Fibroblast of pulmonary artery (primary cell): ENCODE measurements at regions not wholly inside any gene's neighbourhood (a gene's known extent, or its start where the extent isn't known, plus 50 kb on each side); places are given as distances from the start of the nearest gene placed in this dataset.

ENCODE experiments used
- DNase-seq: peaks from one replicate; pipeline ENCODE4 v3.0.0-alpha.2; 2010; ENCODE audit warnings: low read depth
- H3K4me3 ChIP-seq: replicated peaks from 2 replicates; pipeline ENCODE4 v1.5.1; 2011; ENCODE audit warnings: low read depth, mild to moderate bottlenecking, control low read depth, low read length, moderate library complexity
- TF ChIP-seq, protein P1 (sequence below): IDR thresholded peaks from 2 replicates; pipeline ENCODE4 v1.5.1; 2011; ENCODE audit warnings: mild to moderate bottlenecking, control low read depth, low read length, inconsistent platforms; ENCODE audit errors: missing control alignments

DNA sequence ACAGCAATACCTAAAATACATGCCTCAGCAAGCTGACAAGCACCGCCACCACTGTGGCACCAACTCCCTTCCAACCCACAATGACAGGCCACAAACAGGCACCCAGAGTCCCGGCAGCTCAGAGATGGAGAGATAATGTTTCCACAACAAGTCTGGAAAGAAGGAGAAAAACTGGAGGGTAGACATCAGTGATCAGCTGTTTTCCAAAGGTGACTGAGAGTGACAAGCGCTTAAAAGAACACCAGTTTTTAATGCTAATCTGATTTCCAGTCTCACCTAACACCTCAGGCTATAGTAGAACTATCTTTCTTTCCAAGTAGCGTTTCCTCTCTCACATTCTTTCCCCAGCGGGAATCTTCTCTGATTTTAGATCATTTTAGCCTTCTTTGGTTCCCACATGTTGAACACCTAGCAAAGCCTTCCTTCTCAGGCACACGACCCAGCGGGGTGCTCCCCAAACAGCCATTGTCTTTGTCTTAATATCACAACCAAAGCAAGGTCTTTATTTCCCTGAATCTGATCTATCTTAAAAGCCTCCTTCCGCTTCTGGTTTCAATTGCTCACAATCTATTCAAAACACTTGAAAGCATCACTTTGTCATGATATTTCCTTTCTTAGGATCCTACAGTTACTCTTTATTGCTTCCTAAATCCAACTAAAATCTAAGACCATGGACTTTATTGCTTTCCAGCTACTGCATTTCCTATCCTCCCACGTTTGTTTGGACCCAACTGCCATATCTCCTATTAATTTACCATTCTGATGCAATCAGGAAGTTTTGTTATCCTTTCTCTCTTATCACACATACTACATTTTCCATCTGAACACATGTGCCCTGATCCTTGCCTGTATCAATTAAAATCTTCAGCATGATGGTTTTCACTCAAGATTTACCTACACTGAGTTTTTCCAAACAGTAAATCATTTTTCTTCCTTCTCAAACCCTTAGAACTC, 282.7 kb downstream of the ADGB start:
- H3K4me3 ChIP-seq = no peak overlapping the region
- TF ChIP-seq, protein P1, sequence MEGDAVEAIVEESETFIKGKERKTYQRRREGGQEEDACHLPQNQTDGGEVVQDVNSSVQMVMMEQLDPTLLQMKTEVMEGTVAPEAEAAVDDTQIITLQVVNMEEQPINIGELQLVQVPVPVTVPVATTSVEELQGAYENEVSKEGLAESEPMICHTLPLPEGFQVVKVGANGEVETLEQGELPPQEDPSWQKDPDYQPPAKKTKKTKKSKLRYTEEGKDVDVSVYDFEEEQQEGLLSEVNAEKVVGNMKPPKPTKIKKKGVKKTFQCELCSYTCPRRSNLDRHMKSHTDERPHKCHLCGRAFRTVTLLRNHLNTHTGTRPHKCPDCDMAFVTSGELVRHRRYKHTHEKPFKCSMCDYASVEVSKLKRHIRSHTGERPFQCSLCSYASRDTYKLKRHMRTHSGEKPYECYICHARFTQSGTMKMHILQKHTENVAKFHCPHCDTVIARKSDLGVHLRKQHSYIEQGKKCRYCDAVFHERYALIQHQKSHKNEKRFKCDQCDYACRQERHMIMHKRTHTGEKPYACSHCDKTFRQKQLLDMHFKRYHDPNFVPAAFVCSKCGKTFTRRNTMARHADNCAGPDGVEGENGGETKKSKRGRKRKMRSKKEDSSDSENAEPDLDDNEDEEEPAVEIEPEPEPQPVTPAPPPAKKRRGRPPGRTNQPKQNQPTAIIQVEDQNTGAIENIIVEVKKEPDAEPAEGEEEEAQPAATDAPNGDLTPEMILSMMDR = no peak
- no peak for DNase-seq

DNA sequence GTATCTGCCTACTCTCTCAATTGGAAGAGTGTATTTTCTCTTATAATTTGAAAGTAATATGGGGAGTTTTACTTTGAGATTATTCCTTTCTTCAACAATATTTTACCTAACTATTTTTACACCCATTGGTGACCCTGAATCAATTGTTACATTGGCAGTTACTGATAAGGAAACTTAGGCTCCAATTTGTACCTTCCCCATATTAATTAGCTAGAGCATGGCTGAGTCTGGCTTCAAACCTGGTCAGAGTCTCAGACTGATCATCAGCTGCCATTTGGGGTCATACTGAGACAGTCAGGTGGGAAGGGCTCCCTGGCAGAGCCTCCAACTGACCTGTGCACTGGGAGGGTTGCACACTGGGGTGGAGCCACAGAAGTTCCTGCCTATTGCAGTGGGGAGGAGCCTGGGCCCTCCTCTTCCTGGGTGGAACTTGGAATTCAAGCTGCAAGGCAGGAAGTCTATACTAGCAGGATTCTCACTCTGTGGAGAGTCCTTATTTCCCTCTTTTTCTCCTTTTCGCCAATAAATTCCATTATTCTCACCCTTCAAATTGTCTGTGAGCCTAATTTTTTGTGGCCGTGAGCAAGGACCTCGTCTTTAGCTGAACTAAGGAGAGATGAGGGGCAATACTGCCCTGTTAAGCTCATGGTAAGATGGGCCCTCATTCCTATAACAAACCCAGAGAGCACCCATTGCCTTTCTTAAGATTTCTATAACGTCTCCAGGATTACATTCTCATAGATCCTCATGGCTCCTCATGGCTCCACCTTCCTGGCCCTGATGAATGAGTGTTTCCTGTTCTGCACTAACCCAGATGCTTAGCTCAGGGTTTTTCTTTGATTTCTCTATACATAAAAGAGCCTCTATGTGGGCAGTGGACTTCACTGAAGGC, 285.1 kb downstream of the ADGB start:
- no peak for DNase-seq
- no peak overlapping the region for H3K4me3 ChIP-seq
- TF ChIP-seq, protein P1 = no peak

DNA sequence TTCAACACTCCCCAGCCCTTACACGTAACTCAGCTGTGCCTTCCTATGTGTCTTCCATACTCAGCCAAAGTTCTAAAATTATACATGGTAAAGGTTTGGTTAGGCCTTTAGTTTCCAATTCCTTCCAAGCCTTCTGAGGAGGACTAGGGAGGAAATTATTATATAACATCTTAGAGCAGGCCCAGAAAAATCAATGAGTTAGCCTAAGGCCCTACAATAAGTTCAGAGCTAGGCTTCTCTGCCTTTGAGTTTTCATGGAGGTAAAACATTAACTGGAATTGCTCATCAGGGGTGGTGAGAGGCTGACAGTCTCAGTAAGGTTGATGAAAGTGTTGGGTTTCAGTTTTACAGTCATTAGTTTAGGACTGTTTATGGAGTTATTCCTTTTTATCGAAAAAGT, 286.0 kb downstream of the ADGB start:
- DNase-seq = no peak
- TF ChIP-seq, protein P1 = no peak
- no peak overlapping the region for H3K4me3 ChIP-seq

DNA sequence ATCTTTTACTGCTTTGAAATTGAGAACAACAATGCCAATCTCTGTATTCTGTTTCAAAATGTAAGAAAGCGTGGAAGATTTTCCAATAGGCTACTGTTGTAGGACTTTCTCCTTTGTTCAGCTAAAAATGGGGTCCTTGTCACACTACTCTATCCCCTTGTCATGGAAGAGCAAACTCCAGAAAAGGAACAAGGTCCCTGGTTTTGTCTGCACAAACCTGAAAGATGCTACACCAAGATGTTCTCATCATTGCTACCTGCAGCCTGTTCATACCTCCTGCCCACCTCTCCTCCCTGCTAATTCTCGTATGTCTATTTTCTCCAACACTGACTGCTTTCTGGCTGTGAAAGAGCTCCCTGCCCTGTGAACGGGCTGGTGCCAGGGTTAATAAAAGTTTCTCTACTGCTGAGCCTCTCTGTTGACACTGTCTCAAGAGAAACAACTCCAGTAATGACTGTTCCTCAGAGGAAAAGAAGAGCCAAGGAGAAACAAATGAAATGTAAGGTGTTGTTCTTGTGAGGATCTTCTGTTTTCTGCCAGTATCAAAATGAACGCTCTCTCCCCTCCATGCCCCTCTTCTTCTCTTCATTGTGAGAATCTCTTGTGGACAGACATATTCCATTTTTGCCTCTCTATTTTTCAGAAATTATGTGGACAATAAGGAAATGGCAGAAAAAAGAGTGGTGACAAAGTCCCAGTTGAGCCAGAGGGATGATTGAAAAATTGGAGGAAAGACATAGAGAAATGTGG, 287.1 kb downstream of the ADGB start:
- no peak overlapping the region for H3K4me3 ChIP-seq
- no peak for DNase-seq
- TF ChIP-seq, protein P1 = no peak

DNA sequence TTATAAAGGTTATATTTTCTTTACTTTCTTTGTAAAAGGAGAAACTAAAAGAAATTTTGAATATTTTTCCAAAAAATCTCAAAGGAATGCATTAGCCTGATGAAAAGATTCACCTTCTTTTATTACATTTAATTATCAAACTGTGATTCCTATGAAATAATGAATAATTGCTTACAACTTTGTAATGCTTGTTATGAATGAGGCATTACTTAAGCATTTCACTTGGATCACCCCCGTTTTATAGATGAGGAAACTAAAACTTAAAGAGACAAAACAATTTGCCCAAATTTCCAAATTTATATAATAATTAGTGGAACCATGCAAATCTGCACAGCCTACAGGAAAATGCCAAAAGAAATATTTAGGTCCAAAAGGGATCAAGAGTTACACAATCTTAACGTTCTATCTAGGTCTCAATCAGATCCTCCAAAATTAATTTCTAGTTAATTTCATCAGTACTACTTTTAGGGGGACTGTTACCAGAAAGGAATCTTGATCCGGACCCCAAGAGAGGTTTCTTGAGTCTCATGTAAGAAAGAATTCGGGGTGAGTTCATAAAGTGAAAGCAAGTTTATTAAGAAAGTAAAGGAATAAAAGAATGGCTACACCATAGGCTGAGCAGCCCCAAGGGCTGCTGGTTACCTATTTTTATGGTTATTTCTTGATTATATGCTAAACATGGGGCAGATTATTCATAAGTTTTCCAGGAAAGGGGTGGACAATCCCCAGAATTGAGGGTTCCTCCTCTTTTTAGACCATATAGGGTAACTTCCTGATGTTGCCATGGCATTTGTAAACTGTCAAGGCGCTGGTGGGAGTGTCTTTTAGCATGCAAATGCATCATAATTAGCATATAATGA, 288.0 kb downstream of the ADGB start:
- TF ChIP-seq, protein P1 = no peak
- H3K4me3 ChIP-seq = no peak overlapping the region
- no peak for DNase-seq

DNA sequence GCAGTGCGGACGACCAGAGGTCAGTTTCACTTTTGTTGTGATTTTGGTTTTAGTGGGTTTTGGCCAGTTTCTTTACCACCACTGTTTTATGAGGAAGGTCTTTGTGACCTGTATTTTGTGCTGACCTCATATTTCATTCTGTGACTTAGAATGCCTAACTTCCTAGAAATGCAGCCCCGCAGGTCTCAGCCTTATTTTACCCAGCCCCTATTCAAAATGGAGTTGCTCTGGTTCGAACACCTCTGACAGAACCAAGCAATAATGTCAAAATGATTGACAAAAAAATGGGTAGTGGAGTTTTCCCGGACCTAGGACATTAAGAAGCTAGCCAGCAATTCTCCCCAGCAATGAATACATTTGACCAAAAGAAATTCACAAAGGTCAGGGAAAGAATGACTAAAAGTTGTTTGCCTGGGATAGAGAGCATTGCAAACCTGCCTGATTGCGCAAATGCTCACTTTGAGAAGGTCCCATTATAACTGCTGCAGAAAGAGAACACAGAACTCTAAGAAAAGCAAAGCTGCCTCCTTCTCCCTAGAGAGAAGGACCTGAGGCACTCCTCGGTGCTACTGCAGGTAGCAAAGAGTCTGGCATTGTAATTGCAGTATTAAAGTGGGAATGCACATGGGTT, 288.8 kb downstream of the ADGB start:
- H3K4me3 ChIP-seq = no peak overlapping the region
- TF ChIP-seq, protein P1 = no peak
- DNase-seq = peak; percentile 61
